ENCODE measurements at regions not wholly inside any gene's neighbourhood (a gene's known extent, or its start where the extent isn't known, plus 50 kb on each side); places are given as distances from the start of the nearest gene placed in this dataset.

DNA sequence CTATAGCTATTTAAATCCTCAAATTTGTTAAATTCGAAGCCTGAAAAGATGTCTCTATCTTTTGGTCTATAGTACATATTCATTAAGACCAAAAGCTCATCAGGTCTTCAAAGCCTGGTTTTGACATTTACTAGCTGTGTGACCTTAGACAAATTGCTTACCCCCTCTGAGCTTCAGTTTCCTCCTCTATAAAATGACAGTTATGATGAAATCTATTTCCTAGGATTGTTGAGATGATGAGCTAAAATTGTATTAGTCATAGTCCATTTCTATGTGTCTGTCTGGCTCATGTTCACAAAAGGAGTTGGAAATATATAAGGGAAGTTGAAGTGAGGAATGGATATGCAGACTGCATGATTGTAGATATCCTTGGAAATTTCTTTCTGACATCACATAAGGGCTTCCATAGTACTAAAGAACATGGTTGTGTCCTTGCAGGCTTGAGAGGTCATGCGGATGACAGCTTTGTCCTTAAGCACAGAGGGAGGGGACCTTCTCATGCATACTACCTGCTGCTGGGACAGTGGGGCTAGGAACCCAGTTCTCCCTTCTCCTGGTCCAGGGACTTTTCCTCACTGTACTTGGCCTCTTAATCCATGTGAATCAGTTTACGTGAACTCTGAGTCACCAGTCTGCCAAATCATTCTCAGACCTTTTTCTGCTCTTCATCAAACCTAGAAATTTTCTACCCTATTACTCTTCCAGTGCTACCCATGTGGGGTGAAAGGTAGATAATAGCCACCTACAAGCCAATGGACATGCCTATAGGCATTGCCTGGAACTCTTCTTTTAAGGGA lies 487.5 kb upstream of the SALL1 start:
- no peak for DNase-seq

DNA sequence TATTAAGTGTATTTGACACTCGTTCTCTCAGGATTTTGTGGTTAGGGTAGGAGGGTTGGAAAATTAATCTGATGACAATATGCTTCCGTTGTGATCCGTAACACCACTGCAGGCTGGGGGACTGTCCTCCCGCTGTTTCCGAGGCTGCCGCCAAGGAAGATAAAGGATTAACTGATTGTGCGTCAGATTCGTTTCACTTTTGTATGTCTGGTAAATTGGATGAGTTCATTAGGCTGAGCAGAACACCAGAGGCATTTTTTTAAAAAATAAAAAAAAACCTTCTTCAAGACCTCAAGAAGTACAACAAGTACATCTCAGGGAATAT lies 486.7 kb upstream of the SALL1 start:
- DNase-seq: no peak

DNA sequence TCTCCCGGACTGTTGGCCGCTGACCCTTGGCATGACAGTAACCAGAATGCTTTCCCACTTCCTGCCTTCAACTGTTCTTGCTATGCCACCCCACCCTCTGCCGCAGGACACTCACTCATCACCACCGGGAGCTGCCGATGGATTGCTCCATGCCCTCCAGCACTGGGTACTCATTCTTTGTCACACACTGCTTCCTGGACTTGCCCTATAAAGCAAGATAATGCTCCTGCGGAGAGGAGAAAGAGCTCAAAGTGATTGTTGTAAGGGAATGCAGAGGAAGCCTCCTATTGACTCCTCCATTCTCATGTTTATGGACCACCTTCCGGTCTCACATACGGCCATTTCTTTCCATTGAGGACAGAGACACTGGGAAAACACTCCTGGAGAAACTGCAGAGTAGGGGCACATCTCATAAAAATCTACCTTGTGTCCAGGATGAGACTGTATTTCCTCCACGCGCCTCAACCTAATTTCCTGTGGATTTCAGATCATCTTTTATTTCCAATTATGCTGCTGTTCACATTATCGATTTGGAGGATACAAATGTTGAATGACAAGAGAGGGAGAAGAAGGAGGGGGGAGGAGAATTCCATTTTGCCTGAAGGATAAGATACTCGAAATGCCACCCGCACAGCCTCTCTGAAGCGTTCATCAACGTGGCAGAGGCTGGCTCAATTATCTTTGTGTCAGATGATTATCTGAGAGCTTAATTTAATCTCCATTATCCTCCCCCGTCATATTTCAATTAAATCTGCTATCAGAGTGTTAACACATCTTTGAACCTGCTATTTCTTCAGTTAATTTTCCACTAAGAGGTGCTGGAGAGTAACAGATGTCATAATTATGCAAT lies 486.1 kb upstream of the SALL1 start:
- DNase-seq: no peak

DNA sequence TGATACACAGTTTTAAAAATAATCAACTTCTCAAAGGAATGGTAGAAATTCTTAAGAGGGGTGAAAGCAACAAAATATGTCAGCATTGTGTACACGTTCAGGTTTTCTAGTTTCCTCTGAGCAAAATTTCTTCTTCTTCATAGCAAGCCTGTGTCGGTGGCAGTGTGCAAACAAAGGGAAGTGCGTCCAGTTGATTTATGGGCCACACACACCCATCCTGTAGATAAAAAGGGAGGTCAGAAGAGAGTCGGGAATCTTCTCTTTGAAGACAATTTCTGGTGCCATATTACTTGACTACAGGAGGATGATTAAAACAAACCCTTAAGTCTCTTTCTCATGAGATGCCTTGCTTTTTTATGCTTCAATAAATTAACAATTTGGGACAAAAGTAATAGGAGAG lies 484.1 kb upstream of the SALL1 start:
- no peak for DNase-seq

DNA sequence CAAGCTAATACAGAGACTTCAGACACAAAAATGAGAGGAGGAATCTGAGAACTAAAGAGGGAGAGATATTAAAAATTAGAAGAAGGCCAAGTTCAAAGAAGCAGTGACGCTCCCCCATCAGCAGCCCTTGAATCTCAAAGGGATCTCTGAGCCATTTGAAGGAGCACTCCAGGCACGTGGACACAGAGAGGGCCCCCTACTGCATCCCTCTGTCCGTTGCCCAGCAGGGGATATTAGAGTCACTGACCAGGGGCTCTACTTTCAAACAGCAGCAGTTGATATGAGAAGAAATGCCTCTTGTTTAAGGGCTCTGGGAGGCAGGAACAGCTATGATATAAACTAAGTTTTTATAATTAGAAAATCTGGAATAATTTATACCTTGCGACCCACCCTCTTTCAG lies 479.0 kb upstream of the SALL1 start:
- no peak for DNase-seq

DNA sequence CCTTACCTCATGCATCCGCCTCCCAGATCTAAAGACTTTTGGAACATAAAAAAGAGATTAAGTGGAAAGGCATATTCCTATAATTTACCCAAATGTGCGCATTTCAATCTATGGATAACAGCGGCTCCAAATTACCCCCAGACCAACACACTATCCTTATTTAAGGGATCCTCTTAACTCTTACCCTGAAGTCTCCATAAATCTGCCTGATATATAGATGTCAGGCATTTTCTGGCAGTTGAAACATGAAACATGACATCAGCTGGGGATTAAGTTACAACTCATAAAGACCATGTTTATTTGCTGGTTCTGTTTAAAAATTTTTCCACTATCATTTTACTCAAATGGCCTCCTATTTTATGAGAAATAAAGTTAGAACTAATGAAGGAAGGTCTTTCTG lies 478.5 kb upstream of the SALL1 start:
- DNase-seq: no peak

DNA sequence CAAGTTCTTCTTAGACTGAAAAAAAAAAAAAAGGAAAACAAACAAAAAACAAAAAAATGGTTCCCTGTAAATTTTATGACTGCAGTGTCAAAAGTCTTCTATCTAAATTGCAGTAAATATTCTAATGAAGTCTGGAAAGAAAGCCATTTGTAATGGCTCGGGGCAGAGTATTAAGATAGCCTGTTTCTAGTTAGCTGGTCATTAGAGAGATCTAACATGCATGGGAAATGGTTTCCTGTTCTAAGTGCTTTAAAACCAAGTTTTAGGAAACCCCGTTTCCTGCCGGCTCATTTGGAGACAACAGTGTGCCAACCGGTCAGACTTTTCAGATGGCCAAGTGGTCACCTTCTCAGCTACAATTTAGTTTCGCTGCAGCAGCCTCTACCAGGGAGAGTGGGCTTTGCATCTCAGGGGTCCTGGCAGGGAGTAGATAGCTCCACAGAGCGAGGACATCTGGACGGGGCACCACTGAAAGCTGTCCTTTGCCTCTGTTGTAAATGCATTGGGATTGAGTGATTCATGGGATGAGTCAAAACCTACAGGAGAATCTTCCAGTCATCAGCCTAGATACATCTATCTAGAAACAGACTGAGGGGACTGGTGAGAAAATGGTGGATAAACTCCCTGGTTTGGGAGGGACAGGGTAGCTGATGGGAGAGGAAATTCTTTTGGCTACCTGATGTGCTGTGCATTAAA lies 473.2 kb upstream of the SALL1 start:
- DNase-seq: no peak

DNA sequence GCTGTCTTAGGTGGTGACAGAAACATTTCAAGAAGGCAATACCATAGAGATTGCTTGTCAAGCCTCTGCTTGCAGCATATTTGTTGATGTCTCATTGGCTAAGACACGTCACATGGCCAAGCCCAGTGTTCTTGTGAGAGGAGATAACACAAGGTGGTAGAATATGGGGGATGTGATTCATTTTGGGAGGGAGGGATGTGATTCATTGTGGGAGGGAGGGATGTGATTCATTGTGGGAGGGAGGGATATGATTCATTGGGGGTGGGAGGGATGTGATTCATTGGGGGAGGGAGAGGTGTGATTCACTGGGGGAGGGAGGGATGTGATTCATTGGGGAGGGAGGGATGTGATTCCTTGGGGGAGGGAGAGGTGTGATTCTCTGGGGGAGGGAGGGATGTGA lies 470.5 kb upstream of the SALL1 start:
- DNase-seq: no peak

DNA sequence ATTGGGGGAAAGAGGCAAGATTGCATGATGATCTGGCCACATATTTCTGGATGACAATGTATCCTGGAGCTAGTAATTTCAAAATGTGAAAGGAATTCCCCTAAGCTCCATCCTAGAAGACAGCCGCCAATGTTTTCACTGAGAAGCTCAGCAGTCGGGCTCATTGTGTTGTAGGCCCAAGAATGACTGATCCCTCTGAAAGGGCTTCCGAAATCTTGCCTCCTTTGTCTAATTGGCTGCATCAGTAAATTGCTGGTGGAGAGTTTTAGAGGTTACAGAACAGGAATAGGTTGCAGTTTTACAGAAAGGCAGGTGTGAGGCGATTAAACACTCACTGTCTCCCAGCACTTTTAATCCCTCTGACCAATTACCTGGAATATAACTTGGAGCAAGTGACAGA lies 464.1 kb upstream of the SALL1 start:
- no peak for DNase-seq

DNA sequence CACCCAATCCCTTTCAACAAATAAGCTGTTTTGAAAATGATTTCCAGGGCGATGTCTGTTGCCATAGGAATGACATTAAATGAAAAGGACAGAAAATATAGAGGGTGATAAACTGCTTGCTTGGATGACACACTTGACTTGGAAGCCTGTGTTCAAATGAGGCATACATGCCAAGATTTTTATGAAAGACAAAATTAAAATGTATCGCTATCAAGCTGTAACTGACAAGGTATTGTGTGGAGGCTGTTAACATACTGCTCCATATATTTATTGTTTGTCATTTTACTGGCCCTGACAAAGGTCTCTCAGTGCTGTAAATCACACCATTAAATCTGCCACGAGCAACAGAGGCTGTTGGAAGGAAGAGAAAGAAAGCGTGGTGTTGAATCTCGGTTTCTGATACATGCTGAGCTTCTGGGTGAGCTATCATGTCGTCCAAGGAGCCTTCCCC lies 456.2 kb upstream of the SALL1 start:
- no peak for DNase-seq

DNA sequence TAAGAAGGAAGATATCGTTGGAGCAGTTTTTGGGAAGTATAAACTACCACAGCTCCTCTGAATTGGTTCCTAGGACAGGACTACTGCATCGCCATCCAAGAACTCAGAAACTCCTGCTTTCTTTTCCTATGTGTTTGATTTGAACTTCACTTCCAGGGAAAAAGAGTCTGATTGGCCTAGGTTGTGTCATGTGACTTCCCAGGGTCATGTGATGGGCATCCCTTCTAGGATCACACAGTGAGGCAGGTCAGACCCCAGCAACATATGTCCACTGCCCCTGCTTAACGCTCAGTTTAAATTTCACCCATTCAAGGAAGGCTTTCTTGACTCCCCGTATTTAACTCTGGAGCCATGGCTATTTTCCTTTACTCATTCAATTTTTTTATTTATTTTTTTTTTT lies 445.2 kb upstream of the SALL1 start:
- no peak for DNase-seq

DNA sequence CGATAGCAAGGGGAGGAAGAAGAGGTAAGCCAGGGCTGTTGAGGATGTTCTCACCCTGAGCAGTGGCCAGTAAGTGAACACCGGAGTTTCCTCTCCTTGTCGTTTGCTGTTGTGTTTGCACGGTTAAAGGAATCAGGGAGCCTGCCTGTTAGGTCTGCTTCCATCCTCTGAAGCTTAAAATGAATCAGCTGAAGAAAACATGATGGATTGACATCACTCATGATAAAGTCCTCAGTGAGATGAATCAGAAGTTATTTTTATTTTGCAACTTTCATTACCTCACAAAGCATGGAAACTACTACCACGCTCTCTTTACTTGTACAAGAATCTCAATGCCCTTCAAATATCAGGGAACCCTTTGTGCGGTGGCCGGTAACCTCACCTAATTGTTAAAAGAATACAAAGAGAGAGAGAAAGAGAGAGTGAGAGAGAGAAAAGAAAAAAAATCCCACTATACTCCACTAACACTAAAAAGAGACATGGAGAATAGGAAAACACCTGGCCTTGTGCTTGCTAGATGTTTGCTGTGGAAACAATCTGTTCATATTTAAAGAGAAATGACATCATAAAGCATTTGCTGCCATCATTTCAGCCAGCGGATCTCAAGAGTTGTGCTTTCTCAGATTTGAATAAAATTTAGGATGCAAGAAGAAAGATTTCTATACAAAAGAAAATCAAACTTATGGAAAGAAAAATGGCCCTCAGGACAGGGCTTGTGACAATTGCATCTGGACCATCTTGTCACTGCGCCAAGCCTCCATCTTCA lies 441.6 kb upstream of the SALL1 start:
- no peak for DNase-seq

DNA sequence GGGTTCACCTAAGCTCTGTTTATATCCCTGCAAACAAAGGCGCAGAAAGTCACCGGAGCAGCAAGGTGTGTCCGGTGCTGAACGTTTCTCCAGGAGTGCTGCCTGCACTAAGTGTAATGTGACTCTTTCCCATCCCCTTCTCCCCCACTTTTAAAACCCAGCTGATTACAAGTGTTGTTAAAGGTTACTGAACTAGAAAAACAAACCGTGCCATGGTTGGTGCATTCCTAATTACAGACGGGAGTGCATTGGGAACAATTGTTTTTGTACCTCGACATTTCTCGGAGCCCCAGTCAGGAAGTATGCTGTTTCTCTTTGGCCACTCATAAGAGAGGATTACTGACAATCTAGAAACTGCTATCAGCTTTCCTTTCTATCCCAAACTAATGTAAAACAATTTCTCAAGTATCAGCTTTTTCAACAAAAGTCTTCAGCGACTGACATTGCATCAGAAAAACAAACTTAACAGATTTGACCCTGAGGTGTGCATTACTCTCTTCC lies 441.0 kb upstream of the SALL1 start:
- DNase-seq: no peak

DNA sequence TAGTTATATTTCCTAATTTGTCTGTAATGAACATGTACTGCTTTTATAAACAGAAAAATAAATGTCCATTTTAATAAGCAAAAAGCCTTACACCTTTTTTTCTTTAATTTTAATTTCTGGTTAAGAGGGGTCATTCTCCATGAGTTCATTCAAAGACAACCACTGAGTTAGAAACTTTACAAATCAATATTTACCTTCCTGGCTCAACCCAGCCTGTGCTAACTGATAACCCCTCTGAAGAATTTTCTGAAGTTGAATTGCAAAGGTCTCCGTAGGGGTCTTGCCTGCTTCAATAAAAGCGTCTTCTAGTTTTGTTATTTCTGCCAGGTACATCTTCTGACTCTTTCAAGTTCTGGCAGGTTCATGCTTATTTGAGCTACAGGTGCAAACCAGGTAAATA lies 440.4 kb upstream of the SALL1 start:
- no peak for DNase-seq

DNA sequence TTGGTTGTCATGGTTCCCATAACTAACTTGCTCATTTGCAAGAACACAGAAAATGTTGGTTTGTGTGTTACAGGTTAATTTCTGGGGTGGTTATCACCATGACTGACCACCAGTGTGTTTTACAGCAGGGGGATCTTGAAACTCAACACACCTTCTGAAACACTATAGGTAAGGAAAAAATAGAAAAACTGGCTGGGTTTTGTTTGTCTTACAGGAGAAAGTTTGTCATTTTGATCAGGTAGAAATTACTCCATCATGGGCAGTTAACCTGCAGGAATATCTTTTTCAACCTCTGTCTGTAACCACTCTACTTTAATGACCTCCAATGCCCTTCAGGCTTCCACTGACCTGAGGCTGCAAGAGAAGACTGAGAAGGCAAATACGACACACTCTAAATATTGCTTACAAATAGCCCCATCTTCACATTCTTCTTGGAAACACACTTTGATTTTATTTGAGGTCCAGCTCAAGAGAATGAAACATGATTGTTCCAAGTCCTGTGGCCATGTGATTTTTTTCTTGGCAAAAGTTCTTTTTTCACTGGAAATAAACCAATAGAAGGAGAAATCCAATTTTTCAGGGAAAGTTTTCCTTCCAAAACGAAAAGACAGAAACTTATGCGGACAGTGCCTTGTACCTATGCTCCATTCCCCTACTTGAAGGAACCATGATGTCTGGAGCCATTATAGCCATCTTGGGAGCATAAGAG lies 428.7 kb upstream of the SALL1 start:
- no peak for DNase-seq

DNA sequence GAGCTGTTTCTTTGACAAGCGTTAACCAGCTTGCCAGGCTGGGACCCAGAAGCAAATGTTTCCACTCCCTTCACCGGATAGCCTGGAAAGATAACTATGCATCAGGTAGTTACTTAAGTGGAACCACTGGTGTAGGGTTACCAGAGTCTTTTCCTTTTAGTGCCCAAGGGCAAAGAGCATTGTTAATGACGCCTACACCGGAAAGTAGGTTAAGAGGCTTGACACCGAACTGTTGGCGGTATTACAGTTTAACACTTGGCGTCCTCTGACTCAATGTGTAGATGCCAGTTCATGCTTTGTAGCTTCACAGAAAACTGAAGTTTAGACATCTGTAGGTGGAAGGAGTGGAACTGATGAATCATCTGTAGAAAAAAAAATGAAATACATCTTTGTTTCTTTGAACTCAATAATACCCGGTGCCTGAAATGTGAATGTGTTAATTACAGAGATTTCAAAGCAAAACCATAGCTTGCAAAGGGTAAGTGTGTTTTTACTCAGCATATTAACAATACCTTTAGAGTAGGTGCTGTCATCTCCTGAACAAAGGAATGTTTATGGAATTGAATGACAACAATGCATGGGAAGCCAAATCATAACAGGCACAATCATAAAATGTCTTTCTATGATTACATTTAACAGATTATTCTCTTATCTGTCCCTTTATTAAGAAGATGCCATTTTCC lies 426.7 kb upstream of the SALL1 start:
- no peak for DNase-seq

DNA sequence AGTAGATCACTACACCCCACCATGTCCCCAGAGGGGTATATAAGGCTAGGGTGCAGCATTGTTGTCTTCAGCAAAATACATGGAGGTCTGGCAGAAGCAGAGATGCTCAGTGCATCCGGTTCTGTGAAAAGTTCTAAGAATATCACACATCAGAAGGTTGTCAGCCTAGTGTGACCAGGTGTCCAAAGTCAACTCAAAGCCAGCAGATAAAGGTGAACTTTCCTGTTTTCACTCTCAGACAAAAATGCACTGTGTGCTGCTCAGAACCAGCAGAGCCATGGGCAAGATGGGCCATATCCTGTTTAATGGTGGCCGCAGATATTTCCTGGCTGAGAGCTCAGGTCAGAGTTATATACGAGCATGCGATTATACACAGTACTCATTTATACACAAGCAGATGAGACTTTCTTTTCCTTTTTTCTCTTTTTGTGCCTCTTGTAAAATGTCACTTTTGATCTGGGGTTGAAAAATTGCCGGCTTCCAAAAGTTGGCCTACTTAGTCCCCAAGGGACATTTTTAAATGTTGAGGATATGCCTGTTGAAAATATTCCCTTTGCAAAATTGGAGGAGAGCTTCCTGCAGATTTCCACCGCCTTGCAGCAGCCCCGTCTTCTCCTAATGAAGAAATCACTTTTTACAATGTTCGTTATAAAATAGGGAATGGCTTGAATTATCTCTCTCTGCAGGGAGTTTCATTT lies 425.6 kb upstream of the SALL1 start:
- no peak for DNase-seq

DNA sequence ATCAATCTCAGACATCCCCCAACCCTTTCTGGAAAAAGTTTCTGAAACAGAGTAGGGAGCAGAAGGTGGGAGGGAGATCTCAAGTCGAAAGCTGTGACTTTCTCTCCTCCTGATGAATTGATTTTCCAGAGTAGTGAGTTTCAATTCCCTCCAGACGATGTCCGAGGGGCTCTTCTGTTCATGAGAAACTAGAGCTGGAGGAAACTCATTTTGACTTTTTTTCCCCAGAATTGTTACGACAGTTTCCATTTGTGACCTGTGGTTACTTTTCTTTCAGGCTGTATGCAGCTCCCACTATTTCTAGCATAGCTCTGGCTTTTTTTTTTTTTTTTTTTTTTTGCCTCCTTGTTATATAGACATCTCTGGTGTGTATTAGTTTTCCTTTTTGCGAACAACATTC lies 422.1 kb upstream of the SALL1 start:
- DNase-seq: no peak

DNA sequence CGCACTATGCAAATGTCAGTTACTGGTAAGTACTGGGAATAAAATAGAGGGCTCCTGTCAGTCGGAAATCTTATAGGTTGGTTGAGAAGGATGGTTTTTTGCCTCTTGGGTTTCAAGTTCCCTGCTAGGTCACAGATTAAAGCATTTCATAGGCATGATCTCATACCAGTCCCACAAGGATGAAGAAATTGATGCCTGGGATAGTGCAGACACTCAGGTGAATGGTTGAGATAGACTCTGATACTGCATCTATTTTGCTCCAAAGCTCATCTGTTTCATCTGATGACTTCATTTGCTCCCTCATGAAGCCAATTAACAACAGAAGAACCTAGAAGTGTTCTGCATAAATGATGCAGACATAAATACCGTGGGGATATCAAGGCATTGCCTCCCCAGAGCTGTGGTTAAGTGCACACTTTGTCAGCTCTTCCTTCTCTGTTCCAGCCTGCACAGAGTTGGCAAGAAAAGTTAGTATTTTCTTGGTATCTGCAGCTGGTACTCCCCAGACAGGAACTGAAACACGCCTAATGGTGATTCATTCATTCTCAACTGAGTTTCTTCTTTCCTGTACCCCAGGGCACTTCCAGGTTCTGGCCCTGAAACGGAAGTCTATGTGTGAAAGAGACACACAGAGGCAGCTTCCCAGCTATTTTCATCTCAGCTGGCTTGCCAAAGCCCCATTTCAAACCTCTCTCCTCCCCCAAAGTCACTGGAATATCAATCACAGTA lies 418.3 kb upstream of the SALL1 start:
- DNase-seq: no peak

DNA sequence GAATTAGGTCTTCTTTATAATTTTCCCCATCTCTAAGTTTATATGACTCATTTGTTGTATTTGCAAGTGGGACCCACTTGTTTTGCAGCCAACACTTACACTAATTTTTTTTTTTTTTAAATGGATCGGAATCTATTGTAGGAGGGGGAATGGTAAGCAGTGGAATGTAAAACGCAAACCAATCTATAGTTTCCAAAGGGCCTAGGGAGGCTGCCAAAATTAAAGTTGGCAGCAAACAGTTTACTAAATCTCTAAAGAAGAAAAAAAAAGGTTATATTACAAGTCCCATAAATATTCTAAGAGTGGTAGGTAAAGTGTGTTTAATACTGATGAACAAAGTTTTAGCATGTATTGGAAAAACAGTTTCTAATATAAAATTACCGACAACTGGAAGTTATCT lies 416.8 kb upstream of the SALL1 start:
- no peak for DNase-seq

Data from left hindlimb (tissue), 1 donor.